GM18870 (cell line): ENCODE measurements at regions not wholly inside any gene's neighbourhood (a gene's known extent, or its start where the extent isn't known, plus 50 kb on each side); places are given as distances from the start of the nearest gene placed in this dataset.

Experiments used
- ATAC-seq: cut with Tn5 transposase; IDR thresholded peaks from one replicate; pipeline ENCODE4 v1.9.1; 2021; ENCODE audit warnings: moderate library complexity; ENCODE audit not compliant: unreplicated experiment

- no peak for ATAC-seq
Measured at GRCh38 chrX:106341823-106342222, 173.7 kb downstream of the PWWP3B start.

- no peak for ATAC-seq
Measured at GRCh38 chrX:106356580-106356979, 188.5 kb downstream of the PWWP3B start.

GRCh38 chrX:106363214-106363613 is 195.1 kb downstream of the PWWP3B start:
- ATAC-seq, result no peak

- ATAC-seq, result peak; percentile 78
Measured at GRCh38 chrX:106378616-106379015, 210.5 kb downstream of the PWWP3B start.

GRCh38 chrX:106391284-106391911 is 220.4 kb upstream of the RADX start:
- ATAC-seq, result no peak

GRCh38 chrX:106392346-106392745 is 219.4 kb upstream of the RADX start:
- ATAC-seq, result no peak

GRCh38 chrX:106397788-106398538 is 213.8 kb upstream of the RADX start:
- no peak for ATAC-seq

- ATAC-seq, result no peak
Measured at GRCh38 chrX:106401965-106402559, 209.7 kb upstream of the RADX start.

- ATAC-seq, result no peak
Measured at GRCh38 chrX:106404512-106404911, 207.3 kb upstream of the RADX start.

- peak; percentile 90 for ATAC-seq
Measured at GRCh38 chrX:106415276-106415895, 196.4 kb upstream of the RADX start.

GRCh38 chrX:106436691-106437090 is 175.1 kb upstream of the RADX start:
- ATAC-seq, result no peak

GRCh38 chrX:106437407-106437806 is 174.4 kb upstream of the RADX start:
- no peak for ATAC-seq

GRCh38 chrX:106450405-106450804 is 161.4 kb upstream of the RADX start:
- no peak for ATAC-seq

- no peak for ATAC-seq
Measured at GRCh38 chrX:106451933-106452332, 159.8 kb upstream of the RADX start.

GRCh38 chrX:106454991-106455390 is 156.8 kb upstream of the RADX start:
- ATAC-seq, result no peak

- ATAC-seq, result no peak
Measured at GRCh38 chrX:106457802-106458201, 154.0 kb upstream of the RADX start.

GRCh38 chrX:106467422-106467821 is 144.4 kb upstream of the RADX start:
- no peak for ATAC-seq

GRCh38 chrX:106467943-106468342 is 143.8 kb upstream of the RADX start:
- no peak for ATAC-seq

GRCh38 chrX:106468433-106468832 is 143.3 kb upstream of the RADX start:
- ATAC-seq, result no peak

- ATAC-seq, result no peak
Measured at GRCh38 chrX:106479920-106480319, 131.9 kb upstream of the RADX start.

- ATAC-seq, result peak; percentile 23
Measured at GRCh38 chrX:106481341-106481740, 130.4 kb upstream of the RADX start.

- peak; percentile 99 for ATAC-seq
Measured at GRCh38 chrX:106484233-106484632, 127.5 kb upstream of the RADX start.
